NCI-H2227 (cell line): ENCODE measurements at regions not wholly inside any gene's neighbourhood (a gene's known extent, or its start where the extent isn't known, plus 50 kb on each side); places are given as distances from the start of the nearest gene placed in this dataset.

Experiments used
- DNase-seq: peaks from one replicate; lab custom pipeline; 2025; ENCODE audit not compliant: unreplicated experiment; lab: John Stamatoyannopoulos, UW

DNA sequence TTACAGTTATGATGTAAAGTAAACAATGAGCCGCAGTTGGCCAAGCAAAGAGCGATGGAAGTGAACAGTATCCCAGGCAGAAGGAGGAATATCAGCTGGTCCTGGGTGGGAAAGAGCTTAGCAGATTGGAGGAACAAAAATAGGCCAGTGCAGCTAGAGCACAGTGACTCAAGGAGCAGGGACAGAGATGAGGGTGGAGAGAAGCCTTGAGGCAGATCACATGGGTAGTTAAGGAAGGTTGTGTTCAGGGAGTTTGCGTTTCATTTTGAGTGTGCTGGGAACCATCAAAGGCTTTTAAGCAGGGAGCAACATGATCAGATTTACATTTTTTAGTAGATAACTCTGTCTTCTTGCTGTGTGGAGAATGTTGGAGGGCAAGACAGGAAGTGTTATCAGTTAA is 113.6 kb downstream of the OAT start:
- DNase-seq = no peak

DNA sequence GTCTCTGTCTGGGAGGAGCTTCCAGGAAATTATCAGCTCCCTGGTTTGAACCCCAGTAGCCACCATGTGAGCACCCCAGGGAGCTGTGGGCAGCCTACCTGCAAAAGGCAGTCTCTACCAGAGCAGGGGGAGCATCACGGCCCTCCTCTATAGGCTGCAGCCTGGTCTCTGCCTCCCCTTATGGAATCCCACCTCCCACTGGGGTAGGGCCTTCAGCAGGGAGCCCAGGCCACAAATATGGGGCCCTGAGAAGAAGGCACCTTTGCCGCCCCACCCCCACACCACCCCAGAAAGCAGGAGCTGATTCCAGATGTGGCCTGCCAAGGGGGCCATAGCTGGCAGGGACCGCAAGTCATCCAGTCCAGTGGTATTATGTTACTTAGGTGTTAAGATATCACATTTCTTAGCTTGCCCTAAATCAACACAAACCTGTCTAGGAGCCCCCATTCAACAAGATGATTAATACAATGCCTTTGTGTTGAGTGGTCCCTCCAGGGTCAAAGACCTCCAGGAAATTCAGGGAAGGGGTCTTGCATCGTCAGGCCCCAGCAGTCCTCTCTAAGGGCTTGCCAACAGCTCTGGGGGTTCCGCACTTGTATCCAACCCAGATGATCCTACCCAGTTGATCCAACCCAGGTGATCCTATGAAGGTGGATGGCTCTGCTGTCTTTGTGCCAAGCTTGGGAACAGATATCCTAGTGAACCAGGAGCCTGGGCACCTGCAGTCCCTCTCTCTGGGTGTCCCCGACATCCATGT is 114.9 kb downstream of the OAT start:
- DNase-seq = no peak

- no peak for DNase-seq
These were observed 115.7 kb downstream of the OAT start for GRCh38 chr10:124302951-124303505.

GRCh38 chr10:124301736-124302135 is 117.0 kb downstream of the OAT start:
- DNase-seq = no peak

DNA sequence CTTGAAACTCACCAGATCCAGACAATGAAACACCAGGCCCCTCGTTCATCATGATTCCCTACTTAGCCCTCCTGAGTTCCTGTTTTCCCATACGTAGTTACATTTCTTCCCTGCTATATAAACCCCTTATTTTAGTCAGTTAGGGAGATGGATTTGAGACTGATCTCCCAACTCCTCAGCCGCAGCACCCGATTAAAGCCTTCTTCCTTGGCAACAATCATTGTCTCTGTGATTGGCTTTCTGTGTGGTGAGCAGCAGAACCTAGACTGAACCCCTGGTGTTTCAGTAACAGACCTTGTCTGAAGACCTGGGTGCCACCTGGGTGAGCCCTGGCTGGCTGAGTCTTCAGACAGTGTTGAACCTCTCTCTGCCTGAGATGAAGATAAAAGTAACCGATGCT is 118.0 kb downstream of the OAT start:
- no peak for DNase-seq

DNA sequence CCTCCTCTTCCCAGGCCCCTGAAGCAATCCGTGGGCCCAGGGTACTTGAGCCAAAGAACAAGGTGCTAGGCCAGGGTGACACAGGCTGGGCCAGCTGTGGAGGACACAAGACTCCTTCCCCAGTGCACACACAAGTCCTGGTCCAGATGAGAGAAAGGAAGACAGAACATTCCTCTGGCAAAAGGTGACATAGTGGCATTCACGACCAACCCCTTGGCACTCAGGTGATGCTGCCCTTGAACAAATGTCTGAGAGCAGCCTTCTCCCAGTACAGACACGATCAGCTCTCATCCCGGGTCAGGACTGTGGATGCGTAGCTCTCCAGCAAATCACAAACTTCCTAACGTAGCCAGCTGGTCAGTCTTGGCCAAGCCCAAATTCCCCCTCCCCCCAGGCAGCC is 118.5 kb downstream of the OAT start:
- DNase-seq = no peak

- no peak for DNase-seq
These were observed 119.0 kb downstream of the OAT start for GRCh38 chr10:124299696-124300095.

GRCh38 chr10:124298891-124299290 is 119.8 kb downstream of the OAT start:
- DNase-seq = no peak

DNA sequence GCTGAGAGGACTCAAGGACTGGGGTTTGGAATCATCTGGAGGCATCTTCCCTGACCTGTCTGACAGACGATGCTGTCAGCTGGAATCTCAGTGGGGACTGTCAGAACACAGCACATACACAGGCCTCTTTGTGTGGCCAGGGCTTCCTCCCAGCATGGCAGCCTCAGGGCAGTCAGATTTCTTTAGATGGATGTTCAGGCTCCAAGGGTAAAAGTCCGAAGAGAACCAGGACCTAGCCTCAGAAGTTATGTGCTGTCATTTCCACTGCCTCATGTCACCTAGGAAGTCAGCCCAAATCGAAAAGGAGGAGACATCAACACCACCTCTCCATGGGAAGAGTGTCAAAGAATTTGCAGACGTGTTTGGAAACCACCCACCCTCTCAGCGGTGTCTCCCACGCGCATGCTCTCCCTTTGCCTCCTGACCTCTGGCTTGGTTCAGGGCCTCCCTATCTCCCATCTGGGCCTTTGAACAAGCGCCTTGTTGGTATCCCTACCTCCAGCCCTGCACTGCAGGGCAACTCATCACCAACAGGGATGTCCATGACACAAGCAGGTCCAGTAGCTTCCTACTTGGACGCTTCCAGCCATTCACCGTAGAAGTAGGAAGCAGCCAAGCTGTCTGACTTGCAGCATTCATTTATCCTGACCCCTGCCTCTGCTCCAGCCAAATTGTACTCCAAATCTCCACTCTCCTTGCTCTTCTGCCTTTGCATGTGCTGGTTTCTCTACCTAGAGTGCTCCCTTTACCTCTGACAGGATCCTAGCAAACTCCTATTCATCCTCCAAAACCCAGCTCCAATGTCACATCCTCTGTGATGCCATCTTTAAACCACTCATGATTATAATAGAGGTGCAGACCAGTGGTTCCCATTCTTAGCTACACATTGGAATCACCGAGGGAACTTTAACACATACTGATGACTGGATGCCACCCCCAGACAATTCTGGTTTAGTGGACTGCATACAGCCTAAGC is 121.6 kb downstream of the OAT start:
- no peak for DNase-seq

GRCh38 chr10:124296121-124296812 is 122.5 kb downstream of the OAT start:
- DNase-seq = no peak

DNA sequence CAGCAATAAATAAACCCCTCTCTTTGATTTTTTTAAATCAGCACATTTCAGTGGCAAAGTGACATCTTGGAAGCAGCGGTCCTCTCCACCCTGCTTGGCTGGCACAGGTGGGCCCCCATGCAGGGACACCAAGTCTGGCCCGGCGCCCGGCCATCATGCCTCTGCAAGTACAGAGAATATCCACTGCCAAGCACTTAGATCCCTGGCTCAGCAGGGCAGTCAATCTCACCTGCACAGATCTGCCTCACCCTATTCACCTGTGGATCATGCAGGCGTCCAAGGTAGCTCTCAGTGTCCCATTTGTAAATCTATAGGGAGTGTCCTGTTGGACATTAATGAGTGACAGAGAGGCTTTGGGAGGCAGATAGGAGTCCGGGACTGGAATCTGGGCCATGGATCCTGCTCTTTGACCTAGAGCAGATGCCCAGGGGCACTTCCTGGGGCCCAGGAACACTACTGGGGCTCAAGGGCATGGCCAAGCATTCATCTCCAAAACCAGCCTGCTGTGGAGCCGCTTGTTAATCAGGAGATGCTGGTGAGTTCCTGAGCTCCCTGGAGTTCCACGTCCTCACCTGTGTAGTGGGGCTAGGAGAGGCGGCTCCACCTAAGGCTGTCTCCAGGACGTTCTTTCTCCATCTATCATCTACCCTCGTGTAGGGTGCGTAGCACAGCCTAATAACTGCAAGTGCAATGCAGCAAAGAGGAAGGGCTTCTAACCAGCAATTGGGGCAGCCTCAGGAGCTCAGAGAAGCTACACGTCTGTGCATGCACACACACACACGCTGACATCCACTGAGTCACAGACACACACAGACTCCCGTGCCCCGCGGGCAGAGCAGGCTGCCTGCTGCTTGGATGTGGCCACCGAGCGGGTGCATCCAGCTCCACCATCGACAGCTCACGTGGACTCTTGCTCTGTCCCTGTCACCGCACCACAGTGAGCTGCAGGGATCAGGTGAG is 123.6 kb downstream of the OAT start:
- DNase-seq = no peak

DNA sequence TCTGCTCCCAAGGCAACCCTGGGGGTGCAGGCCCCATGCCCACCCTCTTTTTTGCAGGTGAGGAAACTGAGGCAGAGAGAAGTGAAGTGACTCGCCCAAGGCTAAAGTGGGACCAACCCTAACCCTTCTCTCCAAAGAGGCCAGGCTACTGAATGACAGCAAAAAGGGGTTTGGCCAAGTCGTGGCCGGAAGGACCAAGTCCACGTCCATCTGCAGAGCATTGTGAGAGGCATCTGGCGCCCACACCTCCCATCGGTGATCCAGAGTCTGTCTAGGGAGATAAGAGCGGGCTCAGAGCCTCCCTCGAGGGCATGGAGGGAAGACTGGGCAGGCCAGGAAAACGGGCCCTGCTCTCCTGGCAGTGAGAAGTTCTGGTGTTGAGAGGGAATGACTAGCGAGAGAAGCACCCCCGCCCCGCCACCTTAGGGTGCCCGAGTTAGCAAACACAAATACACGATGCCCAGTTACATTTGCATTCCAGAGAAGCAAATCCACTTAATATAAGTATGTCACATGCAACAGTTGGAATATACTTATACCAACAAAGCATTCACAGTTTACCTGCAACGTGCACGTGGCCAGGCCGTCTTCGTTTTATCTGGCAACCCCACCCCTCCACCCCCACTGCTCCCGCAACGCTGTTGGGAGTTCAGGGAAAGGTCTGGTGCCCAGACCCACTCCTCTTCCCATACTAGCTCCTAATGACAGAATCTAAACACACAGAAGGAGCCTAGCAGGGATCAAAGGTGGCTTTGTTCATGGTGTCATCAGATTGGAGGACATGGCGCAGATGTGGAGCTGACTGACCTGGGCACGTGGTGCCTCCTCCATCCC is 124.9 kb downstream of the OAT start:
- no peak for DNase-seq

- DNase-seq = no peak
These were observed 125.7 kb downstream of the OAT start for GRCh38 chr10:124292911-124293615.

DNA sequence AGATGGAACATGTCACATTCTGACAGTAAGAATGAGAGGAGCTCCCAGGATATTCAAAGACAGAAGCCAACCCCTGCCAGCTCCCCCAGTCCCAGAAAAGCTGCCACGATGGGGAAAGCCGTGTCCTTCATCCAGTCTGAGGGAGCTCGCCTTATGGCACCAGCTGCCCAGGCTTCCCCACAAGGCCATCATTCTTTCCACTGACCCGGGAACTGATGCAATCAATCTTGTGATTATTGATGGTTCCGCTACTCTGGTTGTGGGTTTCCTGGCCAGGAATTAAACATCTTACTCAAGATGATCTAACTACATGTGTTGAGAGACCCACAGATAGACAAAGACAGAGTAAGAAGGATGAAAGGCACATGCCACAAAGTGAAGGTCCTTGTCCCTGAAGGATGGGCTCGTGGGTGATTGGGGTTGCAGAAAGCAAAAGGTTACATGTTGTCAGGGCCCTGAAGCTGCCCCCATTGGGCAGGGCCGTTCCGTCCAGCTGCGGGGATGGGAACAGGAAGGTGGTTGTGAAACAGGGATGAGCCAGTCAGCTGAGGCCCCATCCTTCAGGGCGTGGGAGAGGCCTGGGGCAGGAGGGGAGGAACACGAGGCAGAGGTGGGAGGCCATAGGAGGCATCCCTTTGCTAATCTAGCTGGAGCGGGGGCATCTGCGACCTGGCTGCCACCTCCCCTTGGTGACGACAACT is 127.6 kb downstream of the OAT start:
- no peak for DNase-seq

DNA sequence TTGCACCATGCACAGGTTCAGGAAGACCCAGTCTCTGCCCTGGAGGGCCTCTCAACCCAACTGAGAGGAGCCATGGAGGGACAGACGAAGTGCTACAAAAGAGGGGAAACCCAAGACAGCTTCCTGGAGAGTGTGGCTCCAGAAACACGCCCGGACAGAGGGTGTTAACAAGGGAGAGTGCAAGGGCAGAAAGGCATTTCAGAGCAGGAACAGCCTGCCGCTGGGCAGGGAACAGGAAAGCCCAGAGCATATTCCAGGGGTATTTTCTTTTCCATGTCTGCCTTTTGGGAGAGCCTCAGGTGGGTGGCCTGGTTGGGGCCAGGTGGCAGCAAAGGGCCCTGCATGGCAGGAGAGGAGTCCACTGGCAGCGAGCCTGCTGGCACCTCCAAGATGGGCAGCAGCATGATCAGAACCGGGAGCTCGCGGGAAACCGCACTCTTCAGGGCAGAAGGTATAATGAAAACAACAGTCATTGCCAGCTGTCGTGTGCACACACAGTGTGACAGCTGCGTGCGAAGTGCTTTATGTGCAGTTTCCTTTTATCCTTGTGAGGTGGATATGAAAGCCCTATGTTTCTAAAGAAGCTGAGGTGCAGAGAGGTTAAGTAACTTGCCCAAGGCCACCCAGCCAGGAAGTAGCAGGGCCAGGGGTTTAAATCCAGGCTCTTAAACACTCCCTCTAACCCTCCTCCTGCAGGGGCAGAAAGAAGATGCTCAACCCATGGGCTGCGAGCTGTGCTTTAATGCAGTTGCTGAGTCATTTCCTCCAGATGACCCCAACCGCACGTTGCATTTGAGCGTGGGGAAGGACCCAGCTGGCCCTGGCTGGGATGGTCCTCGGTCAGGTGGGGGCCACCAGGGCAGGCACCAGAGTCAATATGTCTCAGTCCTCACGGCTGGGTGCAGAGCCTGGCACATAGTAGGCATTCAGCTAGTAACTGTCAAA is 128.6 kb downstream of the OAT start:
- no peak for DNase-seq

DNA sequence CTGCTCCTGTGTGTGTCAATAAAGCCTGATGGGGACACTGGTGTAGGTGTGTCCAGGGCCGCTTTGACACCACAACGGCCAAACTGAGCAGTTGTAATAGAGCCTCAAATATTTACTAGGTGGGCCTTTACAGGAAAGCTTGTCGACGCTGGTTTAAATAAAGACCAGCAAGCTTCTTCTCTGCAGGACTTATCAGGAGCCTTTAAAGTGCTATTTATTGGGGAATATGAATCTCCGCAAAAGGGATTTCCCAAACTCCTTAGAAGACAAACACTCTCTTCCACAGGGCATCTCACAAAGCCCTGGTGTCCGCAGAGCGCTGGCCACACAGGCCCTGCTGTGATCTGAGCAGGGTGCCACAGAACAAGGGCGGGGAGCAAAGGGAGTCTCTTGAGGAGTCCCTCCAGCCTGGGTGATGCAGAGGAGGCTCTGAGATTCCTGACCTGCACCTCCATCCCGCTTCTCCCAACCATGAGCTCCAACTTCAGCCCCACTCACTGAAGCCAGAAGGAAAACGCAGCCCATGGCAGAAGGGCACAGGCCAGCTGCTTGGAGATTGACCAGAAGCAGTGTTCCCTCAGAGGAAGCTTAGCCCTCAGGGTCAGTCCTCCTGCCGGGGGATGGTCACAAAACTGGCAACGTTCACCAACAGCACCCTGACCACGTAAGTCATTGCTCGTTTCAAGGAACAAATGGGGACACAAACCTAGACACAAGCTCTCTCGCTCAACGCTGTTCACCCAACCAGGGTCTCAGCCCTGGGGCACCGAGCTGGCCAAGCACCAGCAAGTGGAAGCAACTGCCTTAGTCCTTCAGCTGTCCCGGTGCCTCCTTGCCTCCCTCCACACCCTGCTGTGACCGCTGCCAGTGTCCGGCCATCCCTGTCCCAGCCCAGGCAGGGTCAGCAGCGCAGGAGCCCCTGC is 129.5 kb downstream of the OAT start:
- DNase-seq = no peak
